Left hindlimb (tissue), 1 donor: ENCODE measurements at regions not wholly inside any gene's neighbourhood (a gene's known extent, or its start where the extent isn't known, plus 50 kb on each side); places are given as distances from the start of the nearest gene placed in this dataset.
"Not testable (repeated sequence)": the region's sequence is repeated elsewhere in the genome, so short reads cannot be mapped to it uniquely, and the experiment has no call there.

Source experiments
- DNase-seq: peaks from one replicate; pipeline ENCODE4 v3.0.0-alpha.2; 2018

DNA sequence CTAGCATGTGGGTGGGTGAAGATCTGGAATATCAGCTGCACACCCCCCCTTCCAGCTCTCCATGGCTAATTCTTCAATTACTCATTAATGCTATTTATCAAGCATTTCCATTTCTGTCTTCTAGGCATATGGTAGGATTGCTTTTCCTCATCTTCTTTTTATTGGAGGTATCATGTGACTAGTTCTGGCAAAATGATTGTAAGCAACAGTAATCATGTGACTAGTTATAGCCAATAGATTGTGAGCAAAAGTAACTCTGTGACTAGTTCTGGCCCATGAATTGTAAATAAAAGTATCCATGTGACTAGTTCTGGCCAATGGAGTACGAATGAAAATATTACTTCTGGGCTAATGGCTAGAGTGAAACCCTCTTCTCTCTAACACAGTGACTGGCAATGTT lies 107.0 kb upstream of the TMEM132E start:
- no peak for DNase-seq

DNA sequence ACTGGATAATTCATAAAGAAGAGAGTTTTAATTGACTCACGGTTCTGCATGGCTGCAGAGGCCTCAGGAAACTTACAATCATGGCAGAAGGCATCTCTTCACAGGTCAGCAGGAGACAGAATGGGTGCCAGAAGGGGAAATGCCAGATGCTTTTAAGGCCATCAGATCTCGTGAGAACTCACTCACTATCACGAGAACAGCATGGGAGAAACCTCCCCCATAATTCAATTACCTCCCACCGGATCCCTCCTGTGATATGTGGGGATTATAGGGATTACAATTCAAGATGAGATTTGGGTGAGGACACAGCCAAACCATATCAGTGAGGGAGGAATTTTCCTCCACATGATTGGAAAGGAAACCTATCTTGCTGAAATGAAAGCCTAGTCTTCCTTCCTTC lies 108.1 kb upstream of the TMEM132E start:
- DNase-seq = not testable (repeated sequence)

DNA sequence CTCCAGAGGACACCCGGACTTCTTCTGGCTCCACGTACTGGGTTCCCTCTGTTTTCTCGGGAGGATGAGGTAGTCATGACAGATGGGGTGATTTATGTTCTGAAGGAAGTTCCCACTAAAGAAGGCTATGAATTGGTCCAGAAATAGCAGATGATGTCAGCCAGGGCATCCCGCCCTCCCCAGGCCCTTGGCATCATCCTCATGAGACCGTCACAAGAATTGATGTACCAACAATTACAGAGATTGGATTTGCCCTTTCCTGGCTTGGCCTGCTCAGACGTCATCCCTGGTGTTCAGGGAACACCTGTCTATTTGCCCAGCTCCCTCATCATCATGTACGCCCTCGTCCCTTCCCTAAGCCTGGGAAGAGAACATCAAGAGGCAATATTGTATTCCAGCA lies 102.8 kb upstream of the CCL1 start:
- no peak for DNase-seq

DNA sequence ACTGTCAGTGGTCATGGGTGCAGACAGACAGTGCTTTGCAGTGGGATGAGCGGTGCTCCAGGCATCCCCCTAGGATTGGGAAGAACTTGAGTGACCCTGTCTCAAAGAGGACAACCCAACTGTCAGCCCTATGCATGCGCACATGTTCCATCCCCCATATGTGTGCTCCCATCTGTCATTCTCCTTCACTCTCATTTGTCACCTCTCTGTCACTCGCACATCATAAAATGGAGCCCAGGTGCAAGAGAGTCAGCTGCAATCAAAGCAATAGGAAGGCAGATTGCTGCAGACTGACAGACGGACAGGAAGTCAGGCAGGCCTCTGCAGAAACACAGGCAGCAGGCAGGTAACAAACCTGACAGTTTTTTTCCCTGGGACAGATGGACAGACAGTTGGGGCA lies 101.8 kb upstream of the CCL1 start:
- no peak for DNase-seq

DNA sequence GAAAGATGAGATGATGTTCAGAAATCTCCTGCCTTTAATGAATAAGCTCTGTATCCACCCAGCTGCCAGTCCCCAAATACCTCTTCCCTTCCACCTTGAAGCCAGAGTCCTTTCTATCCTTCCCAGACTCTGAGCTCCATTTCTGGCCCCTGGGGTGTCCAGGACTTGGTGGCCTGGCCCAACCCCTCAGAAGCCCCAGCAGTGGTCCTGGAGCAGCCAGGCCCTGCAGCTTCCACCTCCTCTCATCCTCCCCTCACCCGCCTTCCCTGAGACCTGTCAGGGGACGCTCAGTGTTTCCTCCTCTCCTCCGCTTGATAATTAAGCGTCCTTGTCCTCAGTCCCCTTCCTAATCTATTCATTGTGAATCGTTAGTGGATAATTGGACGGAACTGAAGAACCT lies 95.2 kb upstream of the CCL1 start:
- no peak for DNase-seq

DNA sequence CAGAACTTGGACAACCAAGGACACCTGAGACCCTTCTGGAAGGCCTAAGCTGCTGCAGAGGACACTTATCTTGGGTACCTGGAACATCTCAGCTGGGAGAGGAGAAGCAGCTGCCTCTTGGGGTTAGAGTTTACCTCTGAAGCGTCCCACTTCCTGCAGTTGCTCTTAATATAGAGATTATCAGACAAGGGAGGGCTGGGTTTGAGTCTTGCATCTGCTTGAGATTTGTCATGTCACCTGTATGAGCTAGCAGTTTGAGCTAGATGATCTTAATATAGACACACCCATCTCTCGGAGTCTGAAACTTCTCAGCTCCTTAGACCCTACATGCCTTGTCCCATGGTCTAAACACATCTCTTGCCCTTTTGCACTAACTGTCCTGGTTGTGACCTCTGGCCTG lies 93.1 kb upstream of the CCL1 start:
- DNase-seq = no peak

DNA sequence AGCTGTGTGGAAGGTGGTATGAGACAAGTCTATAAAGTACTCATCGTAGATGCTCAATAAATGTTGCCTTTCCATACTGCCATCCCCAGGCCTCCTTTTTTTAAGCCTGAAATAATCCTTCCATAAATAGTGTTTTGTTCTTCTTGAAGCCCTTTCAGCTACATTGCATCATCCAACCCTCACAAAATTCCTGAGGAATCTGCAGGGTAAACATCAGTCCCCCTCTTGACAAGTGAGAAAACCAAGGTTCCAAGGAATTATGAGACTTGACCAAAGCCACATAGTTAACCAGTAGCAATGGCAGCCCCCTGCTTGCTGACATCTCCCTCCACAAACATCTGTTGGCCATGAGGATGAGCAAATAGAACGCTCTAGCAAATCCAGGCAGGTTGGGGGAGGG lies 89.7 kb upstream of the CCL1 start:
- DNase-seq = no peak

DNA sequence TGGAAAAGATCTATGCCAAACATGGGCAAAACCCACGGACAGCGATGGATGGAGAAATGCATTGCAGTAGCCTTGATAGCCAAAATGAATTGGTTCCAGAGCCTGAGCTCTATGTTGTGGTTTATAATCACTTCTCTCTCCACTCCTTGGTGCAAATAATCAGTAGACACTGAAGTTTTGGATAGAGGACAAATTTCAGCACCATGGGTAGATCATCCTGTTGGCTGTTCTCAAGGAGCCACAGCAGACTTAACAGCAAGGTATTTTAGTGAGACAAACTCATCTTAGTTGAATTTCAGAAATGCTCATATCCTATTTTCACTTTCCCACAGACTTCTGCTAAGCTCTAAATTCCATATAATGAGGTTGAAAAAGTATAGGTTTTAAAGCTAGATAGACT lies 88.3 kb upstream of the CCL1 start:
- no peak for DNase-seq

DNA sequence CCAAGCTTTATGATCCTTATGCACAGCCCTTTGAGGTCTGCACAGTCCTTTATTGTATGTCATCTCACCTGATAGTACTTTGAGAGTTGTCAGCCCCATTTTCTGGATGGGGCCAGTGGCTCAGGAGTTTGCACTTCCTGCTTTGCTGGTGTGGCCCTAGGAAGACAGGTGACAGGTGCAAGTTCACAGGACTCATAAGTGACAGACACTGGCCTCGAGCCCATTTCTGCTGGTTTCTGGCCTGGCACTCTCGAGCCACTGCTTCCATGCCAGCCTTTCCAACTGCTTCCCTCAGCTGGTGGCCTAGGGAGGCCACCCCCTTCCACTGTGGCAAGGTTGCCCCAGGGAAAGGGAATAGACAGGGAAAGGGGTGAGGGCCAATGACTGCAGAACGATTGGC lies 84.4 kb upstream of the CCL1 start:
- DNase-seq = no peak

DNA sequence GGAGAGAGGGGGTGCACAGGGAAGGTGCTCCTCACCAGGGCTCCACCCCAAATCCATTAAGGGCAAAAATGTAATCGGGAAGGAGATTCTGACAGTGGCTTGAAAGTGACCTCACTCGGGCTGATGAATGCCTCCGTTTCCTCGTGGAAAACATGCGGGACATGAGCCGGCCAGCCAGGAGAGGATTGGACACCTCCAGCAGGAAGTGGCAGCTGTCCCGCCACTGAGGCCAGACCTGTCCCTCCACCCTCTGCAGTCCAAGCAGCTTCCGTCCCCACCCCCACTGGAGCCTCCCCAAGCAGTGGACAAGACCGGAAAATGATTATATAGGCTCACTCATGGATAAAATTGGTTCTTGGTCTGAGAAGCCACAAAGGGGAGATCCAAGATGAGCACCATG lies 82.1 kb upstream of the CCL1 start:
- no peak for DNase-seq

DNA sequence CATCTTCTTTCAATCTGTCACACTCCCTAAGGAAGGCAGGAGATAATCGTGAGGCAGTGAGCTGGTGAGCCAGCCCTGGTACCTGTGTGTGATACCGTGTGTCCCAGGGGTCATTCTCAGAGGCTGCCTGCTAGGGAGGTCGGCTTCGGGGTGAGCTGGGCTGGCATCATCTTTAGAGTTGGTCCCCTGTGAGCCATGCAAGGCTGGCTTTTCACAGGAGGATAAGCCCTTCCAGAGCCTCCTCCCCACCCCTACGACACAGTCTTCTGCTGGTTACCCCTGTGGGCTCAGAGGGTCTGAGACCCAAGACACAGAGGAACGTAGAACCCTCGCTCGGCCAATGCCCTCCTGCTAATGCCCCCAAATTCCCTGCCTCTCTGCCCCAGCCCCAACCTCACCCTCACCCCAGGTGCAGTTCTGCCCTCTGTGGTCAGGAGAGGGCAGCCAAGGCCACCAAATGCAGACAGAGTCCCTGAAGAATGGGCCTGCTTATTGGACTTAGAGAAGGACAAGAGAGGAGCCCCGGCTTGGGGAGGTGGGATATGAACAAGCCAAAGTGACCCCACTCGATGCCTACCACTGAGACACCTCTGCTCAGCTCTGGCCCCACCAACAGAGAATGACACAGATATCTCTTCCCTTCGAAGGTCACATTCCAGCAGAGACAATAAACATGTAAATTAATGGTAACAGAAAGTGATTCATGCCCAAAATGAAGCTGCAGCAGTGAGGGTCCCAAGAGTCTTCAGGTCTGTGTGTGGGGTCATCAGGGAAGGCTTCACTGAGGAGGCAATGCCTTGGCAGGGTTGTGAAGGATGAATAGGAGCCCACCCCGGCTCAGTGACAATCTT lies 80.8 kb upstream of the CCL1 start:
- no peak for DNase-seq

DNA sequence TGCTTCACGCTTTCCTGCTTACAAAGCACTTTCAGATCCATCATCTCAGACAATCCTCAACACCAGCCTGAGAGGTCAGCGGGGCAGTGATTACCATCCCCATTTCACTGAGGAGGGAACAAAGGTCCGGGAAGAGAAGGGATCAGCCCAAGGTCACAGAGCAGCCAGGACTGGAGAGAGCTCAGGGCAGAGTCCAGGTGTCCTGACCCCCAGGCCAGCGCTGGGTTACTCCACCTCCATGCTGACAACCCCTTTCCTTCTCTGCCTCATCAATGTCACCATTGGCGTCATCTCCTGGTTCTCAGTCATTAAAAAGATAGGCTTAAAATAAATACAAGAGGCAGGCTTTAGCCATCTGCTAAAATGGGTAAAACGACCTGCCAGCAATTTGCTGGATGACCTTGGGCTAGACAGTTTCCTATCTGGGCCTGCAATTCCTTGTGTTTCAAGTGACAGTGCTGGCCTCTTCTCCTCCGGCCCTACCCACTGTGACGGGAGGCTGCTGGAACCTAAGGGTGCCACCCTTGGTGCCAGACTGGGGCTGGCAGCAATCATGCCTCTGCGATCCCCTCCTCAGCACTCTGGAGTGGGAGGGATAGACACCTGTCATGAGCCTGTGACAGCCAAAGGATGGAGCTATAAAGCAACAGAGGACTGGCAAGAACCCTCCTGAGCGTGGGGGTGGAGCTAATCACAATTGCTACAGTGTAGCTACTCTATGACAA lies 79.5 kb upstream of the CCL1 start:
- DNase-seq = no peak

DNA sequence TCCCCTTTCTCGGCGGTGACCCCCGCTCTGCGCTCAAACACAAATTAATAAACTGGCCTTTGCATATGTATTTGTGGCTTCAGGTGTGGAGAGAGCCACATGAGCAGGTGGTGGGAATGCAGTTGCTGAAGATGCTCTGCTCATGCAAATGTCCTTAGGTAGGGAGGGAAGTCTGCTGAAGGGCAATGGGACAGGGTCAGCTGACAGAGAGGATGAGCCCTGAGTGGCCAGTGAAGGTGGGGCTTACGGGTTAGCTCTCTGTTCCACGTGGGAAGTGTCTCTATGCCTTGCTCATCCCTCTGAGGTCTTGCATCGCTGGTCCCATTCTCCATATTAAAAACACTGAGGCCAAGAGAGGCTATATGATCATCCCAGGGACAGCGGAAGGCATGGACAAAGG lies 74.2 kb upstream of the CCL1 start:
- no peak for DNase-seq

DNA sequence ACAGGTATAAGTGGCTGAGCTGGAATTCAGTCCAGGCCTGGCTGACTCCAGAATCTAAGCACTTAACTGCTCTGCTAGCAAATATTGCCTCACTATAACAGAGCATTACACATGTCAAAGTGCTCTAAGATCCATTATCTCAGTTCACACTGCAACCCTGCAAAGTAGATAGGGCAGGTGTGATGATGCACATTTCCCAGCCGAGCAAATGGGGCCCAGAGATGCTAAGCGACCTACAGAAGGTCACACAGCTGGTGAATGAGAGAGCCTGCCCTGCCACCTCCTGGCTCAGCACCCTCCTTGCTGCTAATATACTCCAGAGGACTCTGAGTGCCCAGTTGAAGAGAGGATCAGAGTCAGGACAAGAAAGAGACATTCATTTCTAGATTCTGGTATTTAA lies 73.6 kb upstream of the CCL1 start:
- no peak for DNase-seq

DNA sequence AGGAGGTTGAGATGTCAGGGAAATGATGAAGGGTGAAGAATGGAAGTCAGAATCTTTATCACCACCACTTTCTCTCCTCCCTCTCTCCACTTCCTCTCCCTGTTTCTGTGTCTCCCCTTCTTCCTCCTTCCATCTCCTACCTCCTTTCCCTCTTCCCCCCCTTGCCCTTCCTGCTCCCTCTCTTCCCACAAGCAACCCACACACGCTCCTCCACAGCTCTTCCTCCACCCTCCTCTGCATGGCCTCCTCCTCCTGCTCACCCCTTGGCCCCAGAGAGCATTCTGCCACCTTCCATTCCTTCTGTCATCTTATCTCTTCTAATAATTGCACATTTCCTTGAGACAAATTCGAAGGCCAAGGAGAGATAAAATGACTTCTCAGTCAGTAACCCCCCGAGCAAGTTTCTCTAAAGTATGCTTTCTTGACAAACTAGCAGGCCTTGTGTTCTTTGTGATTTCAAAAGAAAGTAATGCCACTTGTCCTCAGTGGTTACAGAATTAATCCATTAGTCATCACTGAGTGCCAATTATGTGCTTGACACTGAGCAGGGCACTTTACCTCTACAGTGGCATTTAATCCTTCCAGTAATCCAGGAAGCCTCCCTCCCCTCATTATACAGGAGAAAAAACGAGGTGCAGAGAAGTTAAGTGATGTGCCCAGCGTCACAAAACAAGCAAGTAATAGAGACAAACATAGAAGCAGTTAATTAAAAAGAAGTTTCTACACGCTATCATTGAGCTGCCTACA lies 72.3 kb upstream of the CCL1 start:
- no peak for DNase-seq

DNA sequence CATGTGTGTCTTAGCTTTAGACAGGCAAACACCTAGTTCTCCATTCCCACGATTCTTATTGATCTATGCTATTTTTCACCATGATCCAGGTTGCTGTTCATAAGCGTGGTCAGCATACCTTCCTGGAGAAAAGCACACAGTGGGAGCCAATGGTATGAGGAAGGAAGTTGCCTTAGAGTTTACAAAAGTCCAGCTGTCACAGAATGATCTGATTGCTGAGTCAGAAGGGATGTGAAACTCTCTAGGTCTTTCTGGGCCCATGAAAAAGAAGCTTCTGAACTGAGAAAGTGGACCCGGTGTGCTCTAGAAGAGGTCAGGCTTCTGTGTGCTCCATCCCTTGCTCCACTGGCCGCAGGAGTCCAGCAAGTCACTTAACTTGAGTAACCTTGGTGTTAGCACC lies 71.0 kb upstream of the CCL1 start:
- DNase-seq = no peak

DNA sequence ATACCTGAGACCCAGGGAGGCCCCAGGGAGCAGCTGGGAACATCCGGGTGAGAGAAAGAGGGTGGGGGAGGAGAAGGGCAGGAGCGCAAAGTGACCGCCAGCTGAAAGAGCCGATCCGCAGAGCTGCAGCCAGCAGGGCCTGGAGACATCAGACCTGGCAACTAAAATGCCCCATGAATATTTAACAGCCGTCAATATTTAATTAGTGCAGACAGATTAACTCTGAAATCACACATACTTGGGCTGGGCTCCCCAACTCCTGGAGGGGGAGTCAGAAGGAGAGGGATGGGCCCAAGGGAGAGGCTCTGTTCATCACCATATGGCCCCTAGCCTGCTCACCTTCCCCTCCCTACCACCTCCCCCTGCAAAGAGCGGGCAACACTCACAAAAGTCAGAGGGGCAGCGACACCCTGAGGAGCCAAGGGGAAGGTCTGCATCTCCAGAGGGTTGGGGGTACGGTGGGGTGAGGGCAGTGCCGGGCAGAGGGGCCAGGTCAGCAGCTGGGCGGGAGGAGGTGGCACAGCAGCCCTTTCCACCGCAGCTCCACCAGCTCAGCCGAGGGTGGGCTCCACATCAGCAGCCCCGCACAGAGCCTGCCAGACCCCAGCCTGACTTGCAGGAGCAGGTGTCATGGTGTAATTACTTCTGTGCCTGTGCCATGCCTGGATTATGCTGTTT lies 61.9 kb upstream of the CCL1 start:
- no peak for DNase-seq

DNA sequence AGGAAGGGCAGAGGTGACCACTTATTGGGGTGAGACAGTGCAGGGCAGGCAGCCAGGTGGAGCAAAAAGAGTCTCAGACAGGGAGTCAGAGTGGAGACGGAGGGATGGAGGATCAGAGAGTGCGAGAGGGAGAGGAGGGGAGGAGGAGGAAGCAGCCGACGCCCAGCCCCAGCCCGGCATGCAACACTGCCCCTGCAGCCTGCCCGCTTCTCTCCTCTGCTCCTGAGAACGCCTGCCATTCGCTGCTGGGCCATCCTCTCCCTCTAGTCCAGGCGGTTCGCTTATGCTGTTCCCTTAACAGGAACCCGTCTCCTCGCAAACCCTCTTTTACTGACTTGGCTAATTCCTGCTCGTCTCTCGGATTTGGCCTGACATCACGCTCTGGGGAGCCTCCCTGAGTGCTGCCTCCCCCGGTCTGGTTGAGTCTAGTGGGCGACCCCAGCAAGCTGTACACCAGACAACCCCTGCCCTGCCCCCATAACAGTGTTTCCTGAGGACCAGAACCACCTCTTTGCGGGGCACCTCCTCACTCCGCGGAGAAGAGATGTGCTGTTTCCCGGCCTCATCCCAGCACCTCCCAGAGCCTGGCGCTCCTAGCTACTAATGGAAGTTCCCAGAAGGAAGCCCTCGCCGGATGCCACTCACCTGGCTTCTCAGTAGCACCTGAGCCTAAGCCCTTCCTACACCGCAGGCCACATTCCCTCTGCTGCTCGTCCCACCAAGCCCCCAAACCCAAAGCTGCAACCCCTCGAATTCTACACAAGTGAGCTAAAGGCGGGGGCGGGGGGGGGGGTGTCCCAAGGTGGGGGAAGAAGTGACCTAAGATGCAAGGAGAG lies 61.2 kb upstream of the CCL1 start:
- no peak for DNase-seq

DNA sequence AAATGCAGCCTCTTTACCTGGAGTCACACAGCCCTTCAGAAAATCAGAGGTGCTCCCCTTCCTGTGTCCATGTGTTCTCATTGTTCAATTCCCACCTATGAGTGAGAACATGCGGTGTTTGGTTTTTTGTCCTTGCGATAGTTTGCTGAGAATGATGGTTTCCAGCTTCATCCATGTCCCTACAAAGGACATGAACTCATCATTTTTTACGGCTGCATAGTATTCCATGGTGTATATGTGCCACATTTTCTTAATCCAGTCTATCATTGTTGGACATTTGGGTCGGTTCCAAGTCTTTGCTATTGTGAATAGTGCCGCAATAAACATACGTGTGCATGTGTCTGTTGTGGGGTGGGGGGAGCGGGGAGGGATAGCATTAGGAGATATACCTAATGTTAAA lies 60.3 kb upstream of the CCL1 start:
- not testable (repeated sequence) for DNase-seq

DNA sequence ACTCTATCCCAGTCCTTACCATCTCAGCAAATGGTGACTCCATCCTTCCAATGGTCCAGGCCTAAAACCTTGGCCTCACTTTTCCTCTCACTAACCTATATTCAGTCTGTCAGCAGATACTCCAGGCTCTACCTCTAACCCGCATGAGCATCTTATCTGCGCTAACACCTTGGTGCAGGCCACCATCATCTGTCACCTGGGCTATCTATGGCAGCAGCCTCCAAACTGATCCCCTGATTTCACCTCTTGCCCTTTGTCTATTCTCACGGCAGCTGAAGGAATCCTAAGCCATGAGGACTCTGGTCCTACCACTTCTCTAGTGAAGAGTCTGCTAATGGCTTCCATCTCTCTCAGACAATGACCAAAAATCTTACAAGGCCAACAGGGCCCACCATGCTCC lies 57.9 kb upstream of the CCL1 start:
- no peak for DNase-seq

DNA sequence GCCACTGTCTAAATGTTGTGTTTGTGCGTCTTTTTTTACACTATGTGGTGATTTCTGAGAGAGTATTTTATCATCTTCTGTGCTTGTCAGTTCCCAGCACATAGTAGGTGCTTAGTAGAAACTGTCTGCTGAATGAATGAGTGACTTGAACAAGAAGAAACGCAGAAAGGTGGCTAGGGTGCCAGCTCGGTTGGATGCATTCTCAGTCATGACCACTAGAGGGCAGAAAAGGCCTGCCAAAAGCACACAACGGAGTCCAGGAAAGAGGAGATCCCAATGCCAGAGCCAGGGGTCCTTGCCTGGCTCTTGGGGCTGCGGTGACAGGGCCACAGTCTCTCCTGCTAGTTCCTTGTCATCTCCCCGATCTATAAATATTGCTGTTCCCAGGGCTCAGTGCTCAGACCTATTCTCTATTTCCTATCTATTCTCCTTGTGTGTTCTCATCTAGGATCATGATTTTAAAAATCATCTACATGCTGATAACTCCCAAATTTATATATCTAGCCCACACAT lies 57.3 kb upstream of the CCL1 start:
- peak; percentile 68 for DNase-seq

DNA sequence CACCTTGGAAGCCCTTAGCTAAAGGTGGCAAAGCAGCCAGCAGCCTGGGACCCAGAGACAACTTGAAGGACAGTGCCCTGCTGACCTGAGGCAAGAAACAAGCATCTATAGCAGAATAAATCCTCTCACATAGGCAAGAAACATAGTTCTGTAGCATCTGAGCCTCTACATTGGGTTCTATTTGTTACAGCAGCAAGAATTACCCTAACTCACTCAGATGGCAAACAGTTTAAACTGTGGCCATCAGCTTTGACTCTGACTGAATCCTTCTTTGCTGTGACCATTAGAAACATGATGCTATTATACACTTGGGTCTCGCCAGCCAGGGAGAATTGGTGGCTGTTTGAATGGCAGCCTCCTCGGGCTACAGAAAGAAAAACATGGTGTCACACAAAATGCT lies 53.1 kb upstream of the CCL1 start:
- no peak for DNase-seq
